Adrenal gland (tissue), 9 donors: ENCODE measurements at regions not wholly inside any gene's neighbourhood (a gene's known extent, or its start where the extent isn't known, plus 50 kb on each side); places are given as distances from the start of the nearest gene placed in this dataset.
"Not testable (repeated sequence)": the region's sequence is repeated elsewhere in the genome, so short reads cannot be mapped to it uniquely, and the experiment has no call there.

Experiments
- DNase-seq, 7 donors: peaks; one replicate each; pipeline ENCODE4 v3.0.0-alpha.2; 2019 to 2020
- H3K27ac ChIP-seq, 5 donors: fragments of 200-600 bp; sonication (generic) in 4 of 5; 1 replicate in 3 of 5; 2 replicates in 2 of 5; pipeline versions ENCODE4 v1.5.1 to v1.8.0; 2016 to 2020; ENCODE audit warnings: mild to moderate bottlenecking in 1 of 5
- H3K27me3 ChIP-seq: fragments of 200-600 bp; 2 replicates; pipeline ENCODE4 v1.8.0; 2021
- H3K36me3 ChIP-seq, 2 donors: fragments of 200-600 bp; replicated peaks in 1 of 2; 1 replicate in 1 of 2; 2 replicates in 1 of 2; pipeline versions ENCODE4 v1.5.1 to v1.8.0; 2018 to 2022
- H3K4me1 ChIP-seq, 2 donors: fragments of 200-600 bp; replicated peaks in 1 of 2; 1 replicate in 1 of 2; 2 replicates in 1 of 2; pipeline versions ENCODE4 v1.5.1 to v1.8.0; 2018 to 2021
- H3K4me3 ChIP-seq, 4 donors: fragments of 200-600 bp; sonication (generic) in 3 of 4; one replicate each; pipeline ENCODE4 v1.5.1; 2016 to 2018
- H3K9me3 ChIP-seq, 3 donors: fragments of 200-600 bp; sonication (generic) in 1 of 3; replicated peaks in 1 of 3; 1 replicate in 2 of 3; 2 replicates in 1 of 3; pipeline versions ENCODE4 v1.5.1 to v1.8.0; 2016 to 2021
- CTCF ChIP-seq, 6 experiments: fragments of 450-650 bp in 4 of 6; fragments of 200-600 bp in 2 of 6; sonication (generic) in 1 of 6; IDR thresholded peaks; 1 replicate in 5 of 6; 2 replicates in 1 of 6; pipeline versions ENCODE4 v1.5.1 to v1.8.0; 2016 to 2021; ENCODE audit warnings: antibody characterized with exemption in 6 of 6, mild to moderate bottlenecking in 2 of 6, moderate library complexity in 1 of 6
- POLR2A ChIP-seq, 2 donors: fragments of 450-650 bp; IDR thresholded peaks; one replicate each; pipeline ENCODE4 v1.6.1; 2017; ENCODE audit warnings: antibody characterized with exemption in 2 of 2, mild to moderate bottlenecking in 2 of 2, moderate library complexity in 1 of 2
- WGBS, 4 donors: extraction: QIAGEN DNeasy Blood & Tissue Kit in 2 of 4; methylation state at CpG; one replicate each; pipeline versions ENCODE4 v1.1.5 to v1.1.7; 2013 to 2017; 5-methylcytosine and 5-hydroxymethylcytosine counted together
- intact Hi-C, 2 donors: fragments of 100-400 bp; cut with DNase I; formaldehyde crosslinking; loops; one replicate each; pipeline versions ENCODE4 v1.14.1 to v1.15.0; 2022 to 2023
- donor health status: healthy with polysubstance abuse.
- donor health status: Bipolar disorder and iron deficiency.
- donor health status: DM: yes; HTN: yes; CAD: no.
- donor health status: DM: no; HTN: no; CAD: no.
- donor health status: DM: no; HTN: no; CAD: no.

GRCh38 chr12:63354969-63355368 lies 204.0 kb upstream of the AVPR1A start:
- Histone ChIP-seq H3K9me3 (no peaks in the 10 kb centered on the region), H3K4me1 (no peaks in the 10 kb centered on the region), H3K27ac (no peak overlapping the region), H3K27me3 (no peaks in the 10 kb centered on the region), H3K36me3 (no peaks in the 10 kb centered on the region), H3K4me3 (no peak overlapping the region)
- no peak for DNase-seq
- TF ChIP-seq CTCF (IDR thresholded peaks at IDR 0.05) = no peak
- TF ChIP-seq POLR2A (IDR thresholded peaks at IDR 0.05) = no peak
- WGBS, 4 donors = 75 to 86% (median 83%) methylated on average over 1 of the region's 1 CpG
- intact Hi-C loops = no loop called here

- intact Hi-C loops = no loop called here
- H3K36me3 ChIP-seq = no peaks in the 10 kb centered on the region
- H3K9me3 ChIP-seq = no peaks in the 10 kb centered on the region
- no peaks in the 10 kb centered on the region for H3K4me1 ChIP-seq
- no peak overlapping the region for H3K27ac ChIP-seq
- WGBS, 4 donors = 80 to 100% (median 83%) methylated on average over 1 of the region's 1 CpG
- no peak for DNase-seq
- TF ChIP-seq POLR2A (IDR thresholded peaks at IDR 0.05) = no peak
- no peak for TF ChIP-seq CTCF (IDR thresholded peaks at IDR 0.05)
- no peaks in the 10 kb centered on the region for H3K27me3 ChIP-seq
- no peak overlapping the region for H3K4me3 ChIP-seq
Observed at GRCh38 chr12:63353559-63353958, 202.6 kb upstream of the AVPR1A start.

- Histone ChIP-seq H3K4me3 (no peak overlapping the region), H3K27me3 (no peaks in the 10 kb centered on the region), H3K36me3 (no peaks in the 10 kb centered on the region), H3K27ac (no peak overlapping the region), H3K9me3 (no peaks in the 10 kb centered on the region), H3K4me1 (no peaks in the 10 kb centered on the region)
- DNase-seq = no peak
- 74 to 82% (median 78%) methylated on average over 3 of the region's 3 CpGs for WGBS, 4 donors
- intact Hi-C loops = no loop called here
- no peak for TF ChIP-seq POLR2A (IDR thresholded peaks at IDR 0.05)
- no peak for TF ChIP-seq CTCF (IDR thresholded peaks at IDR 0.05)
Observed at GRCh38 chr12:63351370-63351769, 200.4 kb upstream of the AVPR1A start.

GRCh38 chr12:63348556-63348955 lies 197.6 kb upstream of the AVPR1A start:
- no peak overlapping the region for H3K4me3 ChIP-seq

GRCh38 chr12:63337158-63337557 lies 186.2 kb upstream of the AVPR1A start:
- H3K27ac ChIP-seq, H3K9me3 ChIP-seq, DNase-seq, H3K4me3 ChIP-seq, intact Hi-C loops, H3K4me1 ChIP-seq, H3K27me3 ChIP-seq, H3K36me3 ChIP-seq: not testable (repeated sequence)
- 35 to 52% (median 50%) methylated on average over 3 to 4 of the region's 4 CpGs; no CpG with 5 or more reads in 1 of the 4 donors for WGBS, 4 donors

More at GRCh38 chr12:63348556-63348955, 197.6 kb upstream of the AVPR1A start:
- intact Hi-C loops = no loop called here
- Histone ChIP-seq H3K36me3 (no peaks in the 10 kb centered on the region), H3K4me1 (no peaks in the 10 kb centered on the region), H3K27ac (no peak overlapping the region), H3K9me3 (no peaks in the 10 kb centered on the region), H3K27me3 (no peaks in the 10 kb centered on the region)
- TF ChIP-seq POLR2A (IDR thresholded peaks at IDR 0.05) = no peak
- 57 to 90% (median 69%) methylated on average over 3 of the region's 3 CpGs for WGBS, 4 donors
- no peak for DNase-seq
